ENCODE measurements at regions not wholly inside any gene's neighbourhood (a gene's known extent, or its start where the extent isn't known, plus 50 kb on each side); places are given as distances from the start of the nearest gene placed in this dataset.
A peak's percentile ranks its signal among the peaks of the same experiment; 100 is the strongest.

- ChIA-PET POLR2A (interaction anchor here (0.6 to 1.9 kb wide), 3 partner anchors 16 to 1987 kb away, joined by 3 to 4 read pairs (median 4); no protein-coding TSS in a partner anchor), CTCF (no interaction called here)
- Mint-ChIP-seq H3K4me1 (ENCODE audit: insufficient read depth, unreplicated experiment) (no peaks in the 10 kb centered on the region), H3K27ac (ENCODE audit: low read depth, unreplicated experiment) (no peak overlapping the region), H3K9me3 (ENCODE audit: unreplicated experiment) (peaks cover 8% of the 10 kb centered on the region), H3K4me3 (ENCODE audit: unreplicated experiment) (no peak overlapping the region), H3K36me3 (ENCODE audit: insufficient read depth, unreplicated experiment) (no peaks in the 10 kb centered on the region), H3K27me3 (ENCODE audit: insufficient read depth, unreplicated experiment) (peaks cover 58% of the 10 kb centered on the region)
- intact Hi-C loops (cut with micrococcal nuclease), result no loop called here
- no TSS peak for BruUV-seq (replicated peaks)
- TF ChIP-seq CTCF (IDR thresholded peaks at IDR 0.05; ENCODE audit: unreplicated experiment), result no peak
- DNase-seq (ENCODE audit: unreplicated experiment), result peak; percentile 77
Observed at GRCh38 chrX:42248226-42248625, 324.9 kb upstream of the CASK start.

DNA sequence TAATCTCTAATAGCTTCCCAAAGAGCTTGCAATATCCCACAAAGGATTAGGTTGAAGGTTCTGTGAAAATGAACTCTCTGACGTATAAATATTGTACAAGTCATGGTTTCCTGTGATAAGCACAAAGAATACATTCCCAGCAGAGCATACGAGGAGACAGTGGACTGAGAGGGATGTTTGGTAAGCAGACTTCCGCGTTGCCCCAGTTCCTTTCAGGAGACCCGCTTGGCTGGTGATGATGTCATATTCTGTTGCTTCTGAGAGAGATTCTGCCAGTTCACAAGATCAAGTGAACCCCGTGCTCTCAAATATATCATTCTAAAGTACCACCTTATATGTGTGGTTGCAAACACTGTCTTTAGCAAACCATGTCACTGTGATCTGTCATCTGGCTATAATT, 323.9 kb upstream of the CASK start:
- intact Hi-C loops (cut with micrococcal nuclease), result no loop called here
- ChIA-PET POLR2A (interaction anchor here (1.9 kb wide), 1 partner anchor 17 kb away, joined by 4 read pairs; no protein-coding TSS in a partner anchor), CTCF (interaction anchor here (0.6 to 0.9 kb wide), 4 partner anchors 385 to 663 kb away, joined by 3 read pairs; no protein-coding TSS in a partner anchor)
- DNase-seq (ENCODE audit: unreplicated experiment), result peak; percentile 5
- no peaks in the 10 kb centered on the region for H3K36me3 Mint-ChIP-seq (ENCODE audit: insufficient read depth, unreplicated experiment)
- H3K4me3 Mint-ChIP-seq (ENCODE audit: unreplicated experiment), result peak overlapping the region; percentile 48
- peaks cover 8% of the 10 kb centered on the region for H3K9me3 Mint-ChIP-seq (ENCODE audit: unreplicated experiment)
- no peak overlapping the region for H3K27ac Mint-ChIP-seq (ENCODE audit: low read depth, unreplicated experiment)
- no TSS peak for BruUV-seq (replicated peaks)
- H3K4me1 Mint-ChIP-seq (ENCODE audit: insufficient read depth, unreplicated experiment), result no peaks in the 10 kb centered on the region
- TF ChIP-seq CTCF (IDR thresholded peaks at IDR 0.05; ENCODE audit: unreplicated experiment), result no peak
- peaks cover 67% of the 10 kb centered on the region for H3K27me3 Mint-ChIP-seq (ENCODE audit: insufficient read depth, unreplicated experiment)

DNA sequence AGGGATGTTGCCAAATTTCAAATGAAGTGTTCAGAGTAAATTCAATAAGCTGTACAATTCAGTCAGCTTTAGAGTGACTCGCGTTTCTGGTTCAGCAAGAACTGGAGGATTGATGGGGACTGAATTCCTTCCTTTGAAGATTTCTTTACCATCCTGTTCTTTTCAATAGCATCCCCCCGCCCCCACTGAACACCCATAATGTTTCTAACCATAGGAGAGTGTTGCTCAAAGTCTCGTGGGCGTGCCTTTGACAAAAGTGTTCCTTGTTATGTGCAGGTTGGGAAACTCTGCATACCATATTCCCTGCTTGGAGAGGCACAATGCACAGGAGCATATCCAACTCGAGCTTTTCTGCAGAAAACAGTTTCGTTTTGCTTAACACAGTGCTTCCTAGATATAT, 323.5 kb upstream of the CASK start:
- no peak for TF ChIP-seq CTCF (IDR thresholded peaks at IDR 0.05; ENCODE audit: unreplicated experiment)
- H3K27me3 Mint-ChIP-seq (ENCODE audit: insufficient read depth, unreplicated experiment), result peaks cover 72% of the 10 kb centered on the region
- POLR2A ChIA-PET, result no interaction called here
- H3K4me1 Mint-ChIP-seq (ENCODE audit: insufficient read depth, unreplicated experiment), result no peaks in the 10 kb centered on the region
- no TSS peak for BruUV-seq (replicated peaks)
- intact Hi-C loops (cut with micrococcal nuclease), result no loop called here
- H3K9me3 Mint-ChIP-seq (ENCODE audit: unreplicated experiment), result peaks cover 8% of the 10 kb centered on the region
- peak; percentile 49 for DNase-seq (ENCODE audit: unreplicated experiment)
- H3K27ac Mint-ChIP-seq (ENCODE audit: low read depth, unreplicated experiment), result no peak overlapping the region
- CTCF ChIA-PET, result interaction anchor here (0.6 to 0.9 kb wide), 2 partner anchors 539 to 1296 kb away, joined by 3 read pairs; no protein-coding TSS in a partner anchor
- no peaks in the 10 kb centered on the region for H3K36me3 Mint-ChIP-seq (ENCODE audit: insufficient read depth, unreplicated experiment)
- peak overlapping the region; percentile 48 for H3K4me3 Mint-ChIP-seq (ENCODE audit: unreplicated experiment)

- Mint-ChIP-seq H3K9me3 (ENCODE audit: unreplicated experiment) (no peaks in the 10 kb centered on the region), H3K4me1 (ENCODE audit: insufficient read depth, unreplicated experiment) (no peaks in the 10 kb centered on the region), H3K4me3 (ENCODE audit: unreplicated experiment) (no peak overlapping the region), H3K27me3 (ENCODE audit: insufficient read depth, unreplicated experiment) (peaks cover 53% of the 10 kb centered on the region), H3K27ac (ENCODE audit: low read depth, unreplicated experiment) (no peak overlapping the region), H3K36me3 (ENCODE audit: insufficient read depth, unreplicated experiment) (no peaks in the 10 kb centered on the region)
- ChIA-PET POLR2A (interaction anchor here (0.5 kb wide), 1 partner anchor 19 kb away, joined by 3 read pairs; no protein-coding TSS in a partner anchor), CTCF (no interaction called here)
- intact Hi-C loops (cut with micrococcal nuclease), result no loop called here
- DNase-seq (ENCODE audit: unreplicated experiment), result no peak
- TF ChIP-seq CTCF (IDR thresholded peaks at IDR 0.05; ENCODE audit: unreplicated experiment), result no peak
- BruUV-seq (replicated peaks), result no TSS peak
Observed at GRCh38 chrX:42242004-42242403, 318.6 kb upstream of the CASK start.

Data from MCF 10A (cell line).